HEK293 (cell line): ENCODE measurements at regions not wholly inside any gene's neighbourhood (a gene's known extent, or its start where the extent isn't known, plus 50 kb on each side); places are given as distances from the start of the nearest gene placed in this dataset.

ENCODE experiments used
- CTCF ChIP-seq: fragments of 450-650 bp; formaldehyde crosslinking; IDR thresholded peaks from 2 replicates; pipeline ENCODE4 v1.5.1; 2016; ENCODE audit warnings: missing biosample characterization, missing genetic modification characterization
- PBX3 ChIP-seq: sonication (generic); formaldehyde crosslinking; IDR thresholded peaks from 2 replicates; pipeline ENCODE4 v1.8.1; 2022; ENCODE audit warnings: mild to moderate bottlenecking, moderate library complexity, missing genetic modification reagents
- TSHZ1 ChIP-seq: fragments of 450-650 bp; formaldehyde crosslinking; IDR thresholded peaks from 2 replicates; pipeline ENCODE4 v1.5.1; 2016; ENCODE audit warnings: missing biosample characterization, missing genetic modification characterization, borderline replicate concordance
- YY1 ChIP-seq: fragments of 450-650 bp; formaldehyde crosslinking; IDR thresholded peaks from 2 replicates; pipeline ENCODE4 v1.5.1; 2018; ENCODE audit warnings: missing biosample characterization, missing genetic modification characterization
- ZNF10 ChIP-seq: fragments of 450-650 bp; formaldehyde crosslinking; IDR thresholded peaks from 2 replicates; pipeline ENCODE4 v1.5.1; 2017; ENCODE audit warnings: missing biosample characterization, missing genetic modification characterization
- ZNF157 ChIP-seq: fragments of 450-650 bp; formaldehyde crosslinking; IDR thresholded peaks from 2 replicates; pipeline ENCODE4 v1.5.1; 2016; ENCODE audit warnings: missing biosample characterization, missing genetic modification characterization
- ZNF16 ChIP-seq: fragments of 450-650 bp; formaldehyde crosslinking; IDR thresholded peaks from 2 replicates; pipeline ENCODE4 v1.5.1; 2016; ENCODE audit warnings: low read depth, missing biosample characterization, missing genetic modification characterization
- ZNF174 ChIP-seq: fragments of 450-650 bp; formaldehyde crosslinking; IDR thresholded peaks from 2 replicates; pipeline ENCODE4 v1.5.0; 2017; ENCODE audit warnings: missing biosample characterization, mild to moderate bottlenecking, missing genetic modification characterization
- ZNF2 ChIP-seq: fragments of 450-650 bp; formaldehyde crosslinking; IDR thresholded peaks from 2 replicates; pipeline ENCODE4 v1.5.1; 2016; ENCODE audit warnings: missing biosample characterization, missing genetic modification characterization
- ZSCAN18 ChIP-seq: fragments of 450-650 bp; formaldehyde crosslinking; IDR thresholded peaks from 2 replicates; pipeline ENCODE4 v1.5.1; 2016; ENCODE audit warnings: missing biosample characterization, missing genetic modification characterization

- TF ChIP-seq CTCF (tag by site-specific recombination) (no peak), ZNF16 (tag by site-specific recombination) (no peak), YY1 (no peak), ZNF157 (no peak), PBX3 (CRISPR knock-in tag) (no peak), ZNF10 (tag by site-specific recombination) (no peak), TSHZ1 (no peak), ZSCAN18 (no peak), ZNF174 (tag by site-specific recombination) (no peak), ZNF2 (tag by site-specific recombination) (no peak)
These were observed 1158.1 kb upstream of the TENM4 start for GRCh38 chr11:80598905-80599304.
